Panc1 (cell line): ENCODE measurements at regions not wholly inside any gene's neighbourhood (a gene's known extent, or its start where the extent isn't known, plus 50 kb on each side); places are given as distances from the start of the nearest gene placed in this dataset.

Source experiments
- ATAC-seq: fragments of 200-7000 bp; cut with Tn5 transposase; 2 replicates; pipeline ENCODE4 v1.9.1; 2020; ENCODE audit warnings: mild to moderate bottlenecking, moderate library complexity
- BruUV-seq: library from RNA; stranded (reverse); fragments of 400-500 nt; replicated peaks from 2 replicates; lab custom pipeline; 2021; lab: Mats Ljungman, UMichigan
- CTCF ChIA-PET: fragments of 300-600 bp; sonication (Branson Sonifier 250); formaldehyde crosslinking; loops from one replicate; lab custom pipeline; 2022; ENCODE audit warnings: antibody characterized with exemption; lab: Charles Lee
- POLR2A ChIA-PET: fragments of 300-600 bp; sonication (Branson Sonifier 250); formaldehyde crosslinking; loops from one replicate; lab custom pipeline; 2022; ENCODE audit warnings: antibody characterized with exemption; lab: Charles Lee
- DNase-seq: peaks from one replicate; pipeline ENCODE4 v3.0.0-alpha.2; 2010; ENCODE audit warnings: low read depth, low spot score
- H3K27ac ChIP-seq: 2 replicates; pipeline ENCODE4 v1.5.1; 2011; ENCODE audit warnings: mild to moderate bottlenecking, low read length, inconsistent platforms
- H3K27me3 ChIP-seq: fragments of 200-500 bp; sonication (Bioruptor generic); 2 replicates; pipeline ENCODE4 v1.6.0; 2014; ENCODE audit warnings: low read length, inconsistent platforms; ENCODE audit not compliant: control insufficient read depth, insufficient read depth
- H3K36me3 ChIP-seq: fragments of 200-500 bp; sonication (Bioruptor generic); 2 replicates; pipeline ENCODE4 v1.5.1; 2014; ENCODE audit warnings: inconsistent platforms, mild to moderate bottlenecking, low read length, moderate library complexity; ENCODE audit not compliant: control insufficient read depth, insufficient read depth
- H3K4me1 ChIP-seq: 2 replicates; pipeline ENCODE4 v1.5.1; 2011; ENCODE audit warnings: inconsistent platforms, mild to moderate bottlenecking, low read length, moderate library complexity; ENCODE audit not compliant: control insufficient read depth, insufficient read depth
- H3K4me3 ChIP-seq, 2 experiments: 2 replicates each; pipeline ENCODE4 v1.5.1; 2011 to 2012; ENCODE audit warnings: low read depth in 2 of 2, low read length in 2 of 2, mild to moderate bottlenecking in 2 of 2, inconsistent platforms in 1 of 2, moderate library complexity in 1 of 2
- H3K9me3 ChIP-seq: fragments of 200-500 bp; sonication (Bioruptor generic); 2 replicates; pipeline ENCODE4 v1.5.1; 2014; ENCODE audit warnings: low read depth, mild to moderate bottlenecking, inconsistent platforms, low read length, moderate library complexity; ENCODE audit not compliant: control insufficient read depth, insufficient read depth
- CTCF ChIP-seq: fragments of 450-650 bp; IDR thresholded peaks from 2 replicates; pipeline ENCODE4 v1.5.1; 2017; ENCODE audit warnings: mild to moderate bottlenecking
- POLR2AphosphoS5 ChIP-seq: IDR thresholded peaks from 2 replicates; pipeline ENCODE4 v1.6.1; 2012; ENCODE audit warnings: mild to moderate bottlenecking, low read depth, low read length, moderate library complexity
- REST ChIP-seq, 2 experiments: IDR thresholded peaks; 2 replicates each; pipeline ENCODE4 v1.6.1; 2011 to 2012; ENCODE audit warnings: low read depth in 2 of 2, control low read depth in 1 of 2, low read length in 1 of 2, mild to moderate bottlenecking in 1 of 2, moderate library complexity in 1 of 2; ENCODE audit not compliant: insufficient read depth in 1 of 2
- SIN3A ChIP-seq: IDR thresholded peaks from 2 replicates; pipeline ENCODE4 v1.6.1; 2012; ENCODE audit warnings: low read depth, mild to moderate bottlenecking, low read length, moderate library complexity, borderline replicate concordance; ENCODE audit not compliant: insufficient read depth
- TCF7L2 ChIP-seq: IDR thresholded peaks from 2 replicates; pipeline ENCODE4 v1.6.1; 2011; ENCODE audit warnings: mild to moderate bottlenecking, low read depth, low read length, inconsistent platforms
- in situ Hi-C: cut with HindIII; loops from 2 replicates; pipeline ENCODE4 v1.10.0; 2016; ENCODE audit warnings: low sequenced_read_pairs, low pct_unique_long_range_greater_than_20kb
- intact Hi-C: fragments of 100-400 bp; cut with micrococcal nuclease; formaldehyde crosslinking; loops from one replicate; pipeline ENCODE4 v1.10.0; 2022; ENCODE audit not compliant: unreplicated experiment

GRCh38 chr4:180578175-180578574 is 1665.0 kb upstream of the TENM3 start:
- intact Hi-C loops: no loop called here
- in situ Hi-C loops: no loop called here
- ATAC-seq (no peak), DNase-seq (no peak)
- no peaks in the 10 kb centered on the region for H3K9me3 ChIP-seq
- ChIA-PET POLR2A (no interaction called here), CTCF (no interaction called here)
- no peak overlapping the region for H3K4me3 ChIP-seq
- no peaks in the 10 kb centered on the region for H3K4me1 ChIP-seq
- no peaks in the 10 kb centered on the region for H3K27me3 ChIP-seq
- TF ChIP-seq SIN3A: no peak
- no peak overlapping the region for H3K27ac ChIP-seq
- no TSS peak for BruUV-seq
- no peaks in the 10 kb centered on the region for H3K36me3 ChIP-seq

- no peak overlapping the region for H3K4me3 ChIP-seq
- ChIA-PET CTCF (no interaction called here), POLR2A (no interaction called here)
- H3K36me3 ChIP-seq: no peaks in the 10 kb centered on the region
- intact Hi-C loops: no loop called here
- no peak for ATAC-seq
- TF ChIP-seq CTCF (no peak), POLR2AphosphoS5 (no peak), REST (IDR thresholded peaks at IDR 0.05; ENCODE audit: insufficient read depth in 1 of 2, low read depth in 2 of 2, low read length in 1 of 2) (no peak), SIN3A (no peak), TCF7L2 (no peak)
- BruUV-seq: no TSS peak
- in situ Hi-C loops: no loop called here
- H3K4me1 ChIP-seq: no peaks in the 10 kb centered on the region
- no peaks in the 10 kb centered on the region for H3K9me3 ChIP-seq
- no peak for DNase-seq
- no peaks in the 10 kb centered on the region for H3K27me3 ChIP-seq
- no peak overlapping the region for H3K27ac ChIP-seq
These were observed 1662.1 kb upstream of the TENM3 start for GRCh38 chr4:180581061-180581460.

GRCh38 chr4:180587379-180587778 is 1655.8 kb upstream of the TENM3 start:
- H3K4me1 ChIP-seq: no peaks in the 10 kb centered on the region
- intact Hi-C loops: no loop called here

More at GRCh38 chr4:180587379-180587778, 1655.8 kb upstream of the TENM3 start:
- H3K27me3 ChIP-seq: no peaks in the 10 kb centered on the region
- no peak for ATAC-seq
- H3K9me3 ChIP-seq: no peaks in the 10 kb centered on the region
- TF ChIP-seq CTCF: no peak
- no peak for TF ChIP-seq TCF7L2
- TF ChIP-seq REST (IDR thresholded peaks at IDR 0.05; ENCODE audit: insufficient read depth in 1 of 2, low read depth in 2 of 2, low read length in 1 of 2): no peak
- no peak for TF ChIP-seq POLR2AphosphoS5
- TF ChIP-seq SIN3A: no peak
- no peak for DNase-seq
- no TSS peak for BruUV-seq
- H3K27ac ChIP-seq: no peak overlapping the region
- H3K4me3 ChIP-seq: no peak overlapping the region
- POLR2A ChIA-PET: no interaction called here
- no peaks in the 10 kb centered on the region for H3K36me3 ChIP-seq
- in situ Hi-C loops: no loop called here
- CTCF ChIA-PET: no interaction called here
